Stimulated activated naive CD4-positive, alpha-beta T cell (primary cell): ENCODE measurements at regions not wholly inside any gene's neighbourhood (a gene's known extent, or its start where the extent isn't known, plus 50 kb on each side); places are given as distances from the start of the nearest gene placed in this dataset.

Source experiments
- DNase-seq, 6 experiments: peaks; one replicate each; lab custom pipeline; 2025; lab: John Stamatoyannopoulos, UW

GRCh38 chr2:105450471-105450870, 51.6 kb upstream of the FHL2 start:
- DNase-seq: no peak

GRCh38 chr2:105449076-105449475, 50.2 kb upstream of the FHL2 start:
- no peak for DNase-seq
